NB4 (cell line): ENCODE measurements at regions not wholly inside any gene's neighbourhood (a gene's known extent, or its start where the extent isn't known, plus 50 kb on each side); places are given as distances from the start of the nearest gene placed in this dataset.

ENCODE experiments used
- MYC ChIP-seq: IDR thresholded peaks from 2 replicates; pipeline ENCODE4 v1.6.1; 2011; ENCODE audit warnings: low read depth, low read length
- POLR2A ChIP-seq: IDR thresholded peaks from 2 replicates; pipeline ENCODE4 v1.6.1; 2011; ENCODE audit warnings: mild to moderate bottlenecking; ENCODE audit not compliant: insufficient read length; ENCODE audit errors: extremely low read depth
- TF ChIP-seq, protein P1 (sequence below): IDR thresholded peaks from one replicate; pipeline ENCODE4 v1.5.1; 2012; ENCODE audit warnings: low read depth, low read length

DNA sequence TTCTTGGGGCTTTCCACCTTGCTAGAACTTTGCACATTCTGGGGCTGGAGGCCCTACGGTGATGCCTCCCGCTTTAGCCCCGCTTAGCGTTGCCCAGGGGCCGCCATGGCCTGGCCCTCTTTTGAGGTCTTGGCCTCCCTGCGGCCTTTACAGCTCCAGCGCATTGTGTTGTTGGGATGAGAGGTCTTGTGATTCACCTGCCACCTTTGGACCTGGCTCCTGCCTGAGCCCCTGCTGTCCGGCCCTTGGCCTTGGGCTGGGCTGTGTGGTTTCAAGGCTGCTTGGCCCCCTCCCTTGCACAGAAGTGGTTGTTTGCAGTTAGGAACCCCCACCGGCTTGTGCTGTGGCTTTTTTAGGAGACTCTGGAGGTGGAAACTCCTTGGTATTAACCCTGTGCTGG lies 61.0 kb upstream of the CDH4 start:
- TF ChIP-seq, protein P1, sequence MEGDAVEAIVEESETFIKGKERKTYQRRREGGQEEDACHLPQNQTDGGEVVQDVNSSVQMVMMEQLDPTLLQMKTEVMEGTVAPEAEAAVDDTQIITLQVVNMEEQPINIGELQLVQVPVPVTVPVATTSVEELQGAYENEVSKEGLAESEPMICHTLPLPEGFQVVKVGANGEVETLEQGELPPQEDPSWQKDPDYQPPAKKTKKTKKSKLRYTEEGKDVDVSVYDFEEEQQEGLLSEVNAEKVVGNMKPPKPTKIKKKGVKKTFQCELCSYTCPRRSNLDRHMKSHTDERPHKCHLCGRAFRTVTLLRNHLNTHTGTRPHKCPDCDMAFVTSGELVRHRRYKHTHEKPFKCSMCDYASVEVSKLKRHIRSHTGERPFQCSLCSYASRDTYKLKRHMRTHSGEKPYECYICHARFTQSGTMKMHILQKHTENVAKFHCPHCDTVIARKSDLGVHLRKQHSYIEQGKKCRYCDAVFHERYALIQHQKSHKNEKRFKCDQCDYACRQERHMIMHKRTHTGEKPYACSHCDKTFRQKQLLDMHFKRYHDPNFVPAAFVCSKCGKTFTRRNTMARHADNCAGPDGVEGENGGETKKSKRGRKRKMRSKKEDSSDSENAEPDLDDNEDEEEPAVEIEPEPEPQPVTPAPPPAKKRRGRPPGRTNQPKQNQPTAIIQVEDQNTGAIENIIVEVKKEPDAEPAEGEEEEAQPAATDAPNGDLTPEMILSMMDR, result no peak
- TF ChIP-seq MYC (no peak), POLR2A (no peak)
